GM23338 (cell line): ENCODE measurements at regions not wholly inside any gene's neighbourhood (a gene's known extent, or its start where the extent isn't known, plus 50 kb on each side); places are given as distances from the start of the nearest gene placed in this dataset.

Experiments
- CREB1 ChIP-seq: fragments of 250-450 bp; sonication (Bioruptor Pico); IDR thresholded peaks from 2 replicates; pipeline ENCODE4 v1.5.0; 2020; ENCODE audit warnings: low read depth, mild to moderate bottlenecking, moderate library complexity
- CTCF ChIP-seq, 2 experiments: fragments of 200-600 bp in 1 of 2; sonication (generic) in 1 of 2; conservative IDR thresholded peaks; 2 replicates each; pipeline versions ENCODE4 v1.5.1 to v1.6.1; 2016 to 2017; ENCODE audit warnings: antibody characterized with exemption in 2 of 2, low read depth in 2 of 2, mild to moderate bottlenecking in 2 of 2, moderate library complexity in 1 of 2
- EZH2 ChIP-seq: fragments of 200-600 bp; sonication (generic); IDR thresholded peaks from one replicate; pipeline ENCODE4 v1.8.0; 2017; ENCODE audit warnings: antibody characterized with exemption, mild to moderate bottlenecking, low read depth; ENCODE audit not compliant: unreplicated experiment
- EZH2phosphoT487 ChIP-seq: fragments of 200-600 bp; sonication (generic); IDR thresholded peaks from one replicate; pipeline ENCODE4 v1.8.1; 2018; ENCODE audit warnings: antibody characterized with exemption; ENCODE audit not compliant: unreplicated experiment
- JUNB ChIP-seq: IDR thresholded peaks from one replicate; pipeline ENCODE4 v1.6.1; 2016; ENCODE audit warnings: antibody characterized with exemption; ENCODE audit not compliant: unreplicated experiment
- NANOG ChIP-seq: IDR thresholded peaks from 2 replicates; pipeline ENCODE4 v1.6.1; 2016; ENCODE audit warnings: antibody characterized with exemption, borderline replicate concordance
- POLR2AphosphoS5 ChIP-seq: IDR thresholded peaks from 2 replicates; pipeline ENCODE4 v1.6.1; 2016; ENCODE audit warnings: antibody characterized with exemption, low read depth
- ZNF331 ChIP-seq: fragments of 250-450 bp; sonication (Bioruptor Pico); IDR thresholded peaks from 2 replicates; pipeline ENCODE4 v1.5.0; 2020; ENCODE audit warnings: low read depth, mild to moderate bottlenecking, moderate library complexity
- ZNF462 ChIP-seq: fragments of 250-450 bp; sonication (Bioruptor Pico); IDR thresholded peaks from 2 replicates; pipeline ENCODE4 v1.5.0; 2020; ENCODE audit warnings: mild to moderate bottlenecking, moderate library complexity
- TF ChIP-seq, protein P1 (sequence below): IDR thresholded peaks from one replicate; pipeline ENCODE4 v1.6.1; 2018; ENCODE audit warnings: antibody characterized with exemption; ENCODE audit not compliant: unreplicated experiment

- no peak for TF ChIP-seq EZH2
- no peak for TF ChIP-seq CTCF (conservative IDR thresholded peaks at IDR 0.05; ENCODE audit: low read depth in 2 of 2)
- TF ChIP-seq, protein P1, sequence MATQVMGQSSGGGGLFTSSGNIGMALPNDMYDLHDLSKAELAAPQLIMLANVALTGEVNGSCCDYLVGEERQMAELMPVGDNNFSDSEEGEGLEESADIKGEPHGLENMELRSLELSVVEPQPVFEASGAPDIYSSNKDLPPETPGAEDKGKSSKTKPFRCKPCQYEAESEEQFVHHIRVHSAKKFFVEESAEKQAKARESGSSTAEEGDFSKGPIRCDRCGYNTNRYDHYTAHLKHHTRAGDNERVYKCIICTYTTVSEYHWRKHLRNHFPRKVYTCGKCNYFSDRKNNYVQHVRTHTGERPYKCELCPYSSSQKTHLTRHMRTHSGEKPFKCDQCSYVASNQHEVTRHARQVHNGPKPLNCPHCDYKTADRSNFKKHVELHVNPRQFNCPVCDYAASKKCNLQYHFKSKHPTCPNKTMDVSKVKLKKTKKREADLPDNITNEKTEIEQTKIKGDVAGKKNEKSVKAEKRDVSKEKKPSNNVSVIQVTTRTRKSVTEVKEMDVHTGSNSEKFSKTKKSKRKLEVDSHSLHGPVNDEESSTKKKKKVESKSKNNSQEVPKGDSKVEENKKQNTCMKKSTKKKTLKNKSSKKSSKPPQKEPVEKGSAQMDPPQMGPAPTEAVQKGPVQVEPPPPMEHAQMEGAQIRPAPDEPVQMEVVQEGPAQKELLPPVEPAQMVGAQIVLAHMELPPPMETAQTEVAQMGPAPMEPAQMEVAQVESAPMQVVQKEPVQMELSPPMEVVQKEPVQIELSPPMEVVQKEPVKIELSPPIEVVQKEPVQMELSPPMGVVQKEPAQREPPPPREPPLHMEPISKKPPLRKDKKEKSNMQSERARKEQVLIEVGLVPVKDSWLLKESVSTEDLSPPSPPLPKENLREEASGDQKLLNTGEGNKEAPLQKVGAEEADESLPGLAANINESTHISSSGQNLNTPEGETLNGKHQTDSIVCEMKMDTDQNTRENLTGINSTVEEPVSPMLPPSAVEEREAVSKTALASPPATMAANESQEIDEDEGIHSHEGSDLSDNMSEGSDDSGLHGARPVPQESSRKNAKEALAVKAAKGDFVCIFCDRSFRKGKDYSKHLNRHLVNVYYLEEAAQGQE: no peak
- TF ChIP-seq EZH2phosphoT487: no peak
- TF ChIP-seq POLR2AphosphoS5: no peak
- TF ChIP-seq ZNF331 (CRISPR knock-in tag): no peak
- TF ChIP-seq JUNB: no peak
- TF ChIP-seq NANOG: no peak
- no peak for TF ChIP-seq CREB1 (CRISPR knock-in tag)
- no peak for TF ChIP-seq ZNF462
These were observed 112.9 kb upstream of the LYPLAL1 start for GRCh38 chr1:219060798-219061197.
